Astrocyte of the cerebellum (primary cell): ENCODE measurements at regions not wholly inside any gene's neighbourhood (a gene's known extent, or its start where the extent isn't known, plus 50 kb on each side); places are given as distances from the start of the nearest gene placed in this dataset.

Source experiments
- DNase-seq: peaks from one replicate; pipeline ENCODE4 v3.0.0-alpha.2; 2011; ENCODE audit warnings: low read depth
- H3K4me3 ChIP-seq: 2 replicates; pipeline ENCODE4 v1.5.1; 2011; ENCODE audit warnings: mild to moderate bottlenecking, low read depth, low read length, moderate library complexity
- CTCF ChIP-seq: IDR thresholded peaks from 2 replicates; pipeline ENCODE4 v1.5.1; 2012; ENCODE audit warnings: low read length, low read depth, moderate library complexity, mild to moderate bottlenecking; ENCODE audit errors: missing control alignments
- in situ Hi-C: cut with HindIII; loops from 2 replicates; pipeline ENCODE4 v1.10.0; 2017; ENCODE audit warnings: low sequenced_read_pairs

- TF ChIP-seq CTCF: no peak
- in situ Hi-C loops: no loop called here
- no peak for DNase-seq
- H3K4me3 ChIP-seq: no peak overlapping the region
These were observed 432.6 kb downstream of the MMUT start for GRCh38 chr6:49030251-49031020.

GRCh38 chr6:49027644-49028043, 435.4 kb downstream of the MMUT start:
- in situ Hi-C loops: no loop called here
- TF ChIP-seq CTCF: no peak
- no peak overlapping the region for H3K4me3 ChIP-seq
- DNase-seq: no peak

GRCh38 chr6:49025273-49026240, 437.5 kb downstream of the MMUT start:
- in situ Hi-C loops: no loop called here
- DNase-seq: no peak
- no peak overlapping the region for H3K4me3 ChIP-seq
- TF ChIP-seq CTCF: no peak

- TF ChIP-seq CTCF: no peak
- no peak overlapping the region for H3K4me3 ChIP-seq
- no peak for DNase-seq
- in situ Hi-C loops: no loop called here
These were observed 458.3 kb downstream of the MMUT start for GRCh38 chr6:49004801-49005200.

- in situ Hi-C loops: no loop called here
- no peak for TF ChIP-seq CTCF
- DNase-seq: no peak
- no peak overlapping the region for H3K4me3 ChIP-seq
These were observed 459.7 kb downstream of the MMUT start for GRCh38 chr6:49003348-49003747.

- in situ Hi-C loops: no loop called here
- no peak for DNase-seq
- no peak overlapping the region for H3K4me3 ChIP-seq
These were observed 461.1 kb downstream of the MMUT start for GRCh38 chr6:49001856-49002541.

More at GRCh38 chr6:49001856-49002541, 461.1 kb downstream of the MMUT start:
- no peak for TF ChIP-seq CTCF
